Progenitor cell of endocrine pancreas (in vitro differentiated cells): ENCODE measurements at regions not wholly inside any gene's neighbourhood (a gene's known extent, or its start where the extent isn't known, plus 50 kb on each side); places are given as distances from the start of the nearest gene placed in this dataset.
"Not testable (repeated sequence)": the region's sequence is repeated elsewhere in the genome, so short reads cannot be mapped to it uniquely, and the experiment has no call there.

Experiments used
- DNase-seq: peaks from one replicate; pipeline ENCODE4 v3.0.0; 2021; ENCODE audit warnings: low spot score; ENCODE audit not compliant: unreplicated experiment
- H3K27ac Mint-ChIP-seq: 2 replicates; pipeline ENCODE4 v1.8.0; 2021; ENCODE audit warnings: mild to moderate bottlenecking, moderate library complexity, mixed read lengths
- H3K27me3 Mint-ChIP-seq: 2 replicates; pipeline ENCODE4 v1.8.0; 2021; ENCODE audit warnings: mixed read lengths
- H3K36me3 Mint-ChIP-seq: 2 replicates; pipeline ENCODE4 v1.8.0; 2022; ENCODE audit warnings: mixed read lengths; ENCODE audit not compliant: insufficient read depth
- H3K4me1 Mint-ChIP-seq: 2 replicates; pipeline ENCODE4 v1.8.0; 2021; ENCODE audit warnings: low read depth, mixed read lengths
- H3K4me3 Mint-ChIP-seq: 2 replicates; pipeline ENCODE4 v1.8.0; 2021; ENCODE audit warnings: low read depth, mild to moderate bottlenecking, moderate library complexity, mixed read lengths
- H3K9me3 Mint-ChIP-seq: 2 replicates; pipeline ENCODE4 v1.8.0; 2021; ENCODE audit warnings: low read depth, mixed read lengths
- TF ChIP-seq, protein P1 (sequence below): fragments of 200-600 bp; sonication (generic); IDR thresholded peaks from one replicate; pipeline ENCODE4 v1.5.0; 2021; ENCODE audit warnings: antibody characterized with exemption, mild to moderate bottlenecking; ENCODE audit not compliant: unreplicated experiment

DNA sequence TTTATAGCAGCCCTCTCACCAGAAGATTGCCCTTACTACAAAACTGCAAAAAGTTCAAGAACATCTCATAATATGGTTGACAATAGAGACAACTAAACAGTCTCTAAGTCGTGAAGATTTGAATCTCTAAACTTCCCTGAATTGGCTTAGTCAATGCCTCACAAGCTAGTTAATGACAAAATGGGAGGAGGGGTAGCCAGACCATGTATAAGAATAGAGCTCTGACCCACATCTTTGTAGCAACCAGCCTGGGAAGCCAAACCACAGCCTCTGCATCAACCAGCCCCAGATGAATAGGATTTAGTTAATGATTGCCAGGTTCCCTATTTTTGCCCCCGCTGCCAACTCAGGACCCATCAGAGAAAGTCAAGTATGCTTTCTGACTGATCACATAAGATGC lies 1265.9 kb upstream of the PCDH10 start:
- H3K4me1 Mint-ChIP-seq, DNase-seq, H3K4me3 Mint-ChIP-seq, H3K27me3 Mint-ChIP-seq, H3K9me3 Mint-ChIP-seq, H3K36me3 Mint-ChIP-seq, H3K27ac Mint-ChIP-seq: not testable (repeated sequence)

DNA sequence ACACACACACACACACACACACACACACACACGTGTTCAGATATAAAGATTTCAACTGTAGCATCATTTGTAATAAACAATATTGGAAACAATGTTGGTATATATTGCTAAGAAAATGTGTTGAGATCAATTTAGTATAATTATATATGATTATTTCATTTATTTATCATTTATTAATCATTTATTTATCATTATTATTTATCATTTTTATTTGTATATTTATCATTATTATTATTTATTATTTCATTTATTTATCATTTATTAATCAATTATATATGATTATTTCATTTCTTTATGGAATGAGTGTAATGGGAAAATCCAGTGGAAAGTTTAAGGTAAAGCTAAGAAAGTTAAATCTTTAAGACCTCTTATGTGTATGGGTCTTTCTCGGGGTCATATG lies 1223.4 kb upstream of the PCDH10 start:
- DNase-seq, H3K4me3 Mint-ChIP-seq, H3K27me3 Mint-ChIP-seq, H3K27ac Mint-ChIP-seq, H3K9me3 Mint-ChIP-seq, H3K4me1 Mint-ChIP-seq, H3K36me3 Mint-ChIP-seq: not testable (repeated sequence)

DNA sequence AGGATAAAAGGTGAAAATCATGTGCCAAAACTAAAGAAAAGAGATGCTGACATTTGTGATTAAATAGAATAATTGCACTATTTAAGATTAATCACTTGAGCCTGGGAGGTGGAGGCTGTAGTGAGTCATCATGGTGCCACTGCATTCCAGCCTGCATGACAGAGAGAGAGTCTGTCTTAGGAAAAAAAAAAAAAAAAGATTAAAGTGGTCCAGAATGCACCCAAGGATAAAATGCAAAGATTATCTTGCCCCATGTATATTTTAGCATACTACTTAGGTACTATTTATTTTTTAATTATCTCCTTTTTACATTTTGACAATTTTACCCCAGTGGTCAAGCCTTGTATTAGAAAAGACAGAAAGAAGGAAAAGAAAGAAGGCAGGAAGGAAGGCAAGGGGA lies 1181.4 kb upstream of the PCDH10 start:
- not testable (repeated sequence) for H3K36me3 Mint-ChIP-seq, H3K4me3 Mint-ChIP-seq, H3K27ac Mint-ChIP-seq, H3K9me3 Mint-ChIP-seq, H3K27me3 Mint-ChIP-seq, H3K4me1 Mint-ChIP-seq, DNase-seq

DNA sequence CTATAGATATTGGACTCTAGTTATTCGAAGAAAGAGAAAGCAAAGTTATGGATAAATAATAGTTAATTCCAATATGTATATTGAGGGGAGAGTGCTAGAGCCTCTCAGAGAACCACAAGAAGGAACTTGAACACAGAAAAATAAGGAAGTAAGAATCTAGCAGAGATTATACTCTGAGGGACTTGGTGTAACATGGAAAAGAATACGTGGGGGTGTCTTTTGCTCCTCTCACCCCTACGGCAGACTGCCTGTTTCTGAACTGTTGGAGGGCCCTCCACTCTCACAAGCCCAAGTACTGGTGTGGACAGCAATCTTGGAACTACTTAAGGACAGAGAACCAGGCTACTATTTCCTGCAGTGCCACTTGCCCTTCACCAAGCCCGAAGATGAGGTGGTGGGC lies 1174.4 kb upstream of the PCDH10 start:
- no peak for DNase-seq
- Mint-ChIP-seq H3K27ac (no peak overlapping the region), H3K9me3 (peaks cover 16% of the 10 kb centered on the region), H3K36me3 (peaks cover 7% of the 10 kb centered on the region), H3K27me3 (no peaks in the 10 kb centered on the region), H3K4me1 (no peaks in the 10 kb centered on the region), H3K4me3 (no peak overlapping the region)
- TF ChIP-seq, protein P1, sequence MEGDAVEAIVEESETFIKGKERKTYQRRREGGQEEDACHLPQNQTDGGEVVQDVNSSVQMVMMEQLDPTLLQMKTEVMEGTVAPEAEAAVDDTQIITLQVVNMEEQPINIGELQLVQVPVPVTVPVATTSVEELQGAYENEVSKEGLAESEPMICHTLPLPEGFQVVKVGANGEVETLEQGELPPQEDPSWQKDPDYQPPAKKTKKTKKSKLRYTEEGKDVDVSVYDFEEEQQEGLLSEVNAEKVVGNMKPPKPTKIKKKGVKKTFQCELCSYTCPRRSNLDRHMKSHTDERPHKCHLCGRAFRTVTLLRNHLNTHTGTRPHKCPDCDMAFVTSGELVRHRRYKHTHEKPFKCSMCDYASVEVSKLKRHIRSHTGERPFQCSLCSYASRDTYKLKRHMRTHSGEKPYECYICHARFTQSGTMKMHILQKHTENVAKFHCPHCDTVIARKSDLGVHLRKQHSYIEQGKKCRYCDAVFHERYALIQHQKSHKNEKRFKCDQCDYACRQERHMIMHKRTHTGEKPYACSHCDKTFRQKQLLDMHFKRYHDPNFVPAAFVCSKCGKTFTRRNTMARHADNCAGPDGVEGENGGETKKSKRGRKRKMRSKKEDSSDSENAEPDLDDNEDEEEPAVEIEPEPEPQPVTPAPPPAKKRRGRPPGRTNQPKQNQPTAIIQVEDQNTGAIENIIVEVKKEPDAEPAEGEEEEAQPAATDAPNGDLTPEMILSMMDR, result no peak

DNA sequence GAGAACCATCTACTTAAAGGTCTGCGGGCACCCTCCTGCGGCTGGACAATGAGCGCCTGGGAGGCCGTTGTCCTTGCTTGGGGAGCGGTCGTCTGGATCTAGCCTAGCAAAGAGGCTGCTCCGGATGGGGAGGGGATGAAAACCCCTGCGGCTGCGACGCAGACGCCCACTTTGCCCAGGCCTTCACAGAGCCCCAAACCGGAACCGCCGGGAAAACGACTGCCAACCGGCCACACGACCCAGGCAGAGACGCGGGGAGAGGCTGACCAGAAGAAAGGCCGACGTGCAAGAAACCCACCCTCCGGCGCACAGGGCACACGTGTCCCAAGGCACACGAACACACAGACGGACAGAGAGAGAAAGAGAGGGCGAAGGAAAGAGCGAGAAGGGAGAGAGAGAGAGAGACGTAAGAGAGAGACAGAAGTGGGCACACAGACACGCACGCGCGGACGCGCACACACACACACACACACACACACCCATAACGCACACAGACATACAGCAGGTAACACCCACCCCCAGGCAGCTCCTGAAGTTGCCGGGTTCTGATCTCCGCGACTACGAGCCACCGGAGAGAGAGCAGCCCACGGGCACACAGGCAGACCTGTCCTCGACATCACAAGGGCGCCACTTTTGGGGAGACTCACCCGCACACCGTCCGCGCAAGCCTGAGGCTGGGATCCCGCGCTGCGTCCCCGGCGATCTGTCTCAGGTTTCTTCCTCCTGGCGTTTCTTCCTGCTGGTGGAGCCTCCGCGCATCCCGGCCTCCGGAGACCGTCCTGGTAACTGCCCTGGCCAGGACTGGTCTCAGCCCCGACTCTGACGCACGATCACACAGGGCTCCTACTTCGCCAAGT lies 1173.6 kb upstream of the PCDH10 start:
- not testable (repeated sequence) for H3K4me3 Mint-ChIP-seq, H3K27ac Mint-ChIP-seq
- peaks cover 16% of the 10 kb centered on the region for H3K9me3 Mint-ChIP-seq

DNA sequence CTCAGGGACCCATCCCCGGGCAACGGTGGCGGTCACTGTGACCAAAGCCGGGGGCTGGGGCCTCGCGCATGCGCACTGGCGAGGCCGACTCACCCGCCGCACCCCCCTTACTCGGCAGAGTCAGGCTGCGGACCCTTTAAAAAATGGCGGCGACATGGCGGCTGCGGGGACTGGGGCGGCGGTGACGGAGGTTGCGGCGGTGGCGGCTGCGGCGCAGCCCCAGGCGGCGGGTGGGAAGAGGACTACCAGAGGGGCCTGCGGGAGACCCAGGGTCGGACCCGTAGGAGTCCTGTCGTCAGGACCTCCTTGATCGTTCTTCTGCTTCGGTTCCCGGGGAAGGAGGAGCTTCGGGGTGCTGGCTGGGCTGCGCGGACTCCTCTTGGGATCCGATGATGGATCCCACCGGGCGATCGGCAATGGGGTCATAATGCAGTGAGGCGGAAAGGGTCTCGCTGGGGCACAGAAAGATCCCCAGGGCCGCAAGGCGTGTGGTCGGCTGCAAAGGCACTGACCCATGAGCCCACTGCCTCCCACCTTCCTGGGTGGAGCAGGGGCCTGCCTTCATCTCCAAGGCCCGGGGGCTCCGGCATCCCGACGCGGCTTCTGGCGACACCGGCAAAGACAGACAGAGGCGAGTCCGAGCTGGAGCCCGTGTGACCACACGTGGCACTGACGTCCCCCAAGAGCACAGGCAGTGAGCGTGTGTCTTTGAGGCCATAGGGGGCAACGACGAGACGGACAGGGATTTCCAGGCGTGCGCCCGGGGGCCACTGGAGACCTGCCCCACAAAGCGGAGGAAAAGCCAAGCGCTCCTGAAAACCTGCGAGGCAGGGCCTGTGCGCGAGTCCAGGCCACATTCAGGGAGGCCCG lies 1172.7 kb upstream of the PCDH10 start:
- H3K9me3 Mint-ChIP-seq, result peaks cover 16% of the 10 kb centered on the region
- not testable (repeated sequence) for H3K4me1 Mint-ChIP-seq, DNase-seq, H3K36me3 Mint-ChIP-seq, H3K27ac Mint-ChIP-seq, H3K4me3 Mint-ChIP-seq, H3K27me3 Mint-ChIP-seq

More for the DNA sequence above, 1173.6 kb upstream of the PCDH10 start:
- not testable (repeated sequence) for DNase-seq, H3K27me3 Mint-ChIP-seq, H3K36me3 Mint-ChIP-seq, H3K4me1 Mint-ChIP-seq

DNA sequence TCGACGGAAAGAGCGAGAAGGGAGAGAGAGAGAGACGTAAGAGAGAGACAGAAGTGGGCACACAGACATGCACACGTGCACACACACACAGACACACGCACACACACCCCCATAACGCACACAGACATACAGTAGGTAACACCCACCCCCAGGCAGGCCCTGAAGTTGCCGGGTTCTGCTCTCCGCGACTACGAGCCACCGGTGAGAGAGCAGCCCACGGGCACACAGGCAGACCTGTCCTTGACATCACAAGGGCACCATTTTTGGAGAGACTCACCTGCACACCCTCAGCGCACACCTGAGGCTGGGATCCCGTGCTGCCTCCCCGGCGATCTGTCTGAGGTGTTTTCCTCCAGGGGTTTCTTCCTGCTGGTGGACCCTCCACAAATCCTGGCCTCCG lies 1171.0 kb upstream of the PCDH10 start:
- H3K27ac Mint-ChIP-seq, result no peak overlapping the region
- H3K27me3 Mint-ChIP-seq, result no peaks in the 10 kb centered on the region
- H3K4me3 Mint-ChIP-seq, result no peak overlapping the region
- no peak for DNase-seq
- H3K4me1 Mint-ChIP-seq, result no peaks in the 10 kb centered on the region
- TF ChIP-seq, protein P1, result no peak
- peaks cover 16% of the 10 kb centered on the region for H3K9me3 Mint-ChIP-seq
- peaks cover 7% of the 10 kb centered on the region for H3K36me3 Mint-ChIP-seq
